ENCODE measurements at regions not wholly inside any gene's neighbourhood (a gene's known extent, or its start where the extent isn't known, plus 50 kb on each side); places are given as distances from the start of the nearest gene placed in this dataset.

- ChIA-PET CTCF (no interaction called here), POLR2A (interaction anchor here (1.0 kb wide), 1 partner anchor 125 kb away, joined by 3 read pairs; no protein-coding TSS in a partner anchor)
- H3K36me3 ChIP-seq (ENCODE audit: control insufficient read depth, insufficient read depth, low read length) = no peaks in the 10 kb centered on the region
- no TSS peak for BruUV-seq (replicated peaks)
- no peak overlapping the region for H3K4me3 Mint-ChIP-seq (ENCODE audit: unreplicated experiment)
- intact Hi-C loops (cut with micrococcal nuclease; ENCODE audit: unreplicated experiment) = no loop called here
- no peaks in the 10 kb centered on the region for H3K27me3 ChIP-seq (replicated peaks; ENCODE audit: control insufficient read depth, insufficient read depth, low read length)
- no peaks in the 10 kb centered on the region for H3K9me3 ChIP-seq
- no peak overlapping the region for H3K4me3 ChIP-seq (ENCODE audit: low read depth, low read length)
- peak; percentile 43 to 47 for DNase-seq
- TF ChIP-seq, protein P1, sequence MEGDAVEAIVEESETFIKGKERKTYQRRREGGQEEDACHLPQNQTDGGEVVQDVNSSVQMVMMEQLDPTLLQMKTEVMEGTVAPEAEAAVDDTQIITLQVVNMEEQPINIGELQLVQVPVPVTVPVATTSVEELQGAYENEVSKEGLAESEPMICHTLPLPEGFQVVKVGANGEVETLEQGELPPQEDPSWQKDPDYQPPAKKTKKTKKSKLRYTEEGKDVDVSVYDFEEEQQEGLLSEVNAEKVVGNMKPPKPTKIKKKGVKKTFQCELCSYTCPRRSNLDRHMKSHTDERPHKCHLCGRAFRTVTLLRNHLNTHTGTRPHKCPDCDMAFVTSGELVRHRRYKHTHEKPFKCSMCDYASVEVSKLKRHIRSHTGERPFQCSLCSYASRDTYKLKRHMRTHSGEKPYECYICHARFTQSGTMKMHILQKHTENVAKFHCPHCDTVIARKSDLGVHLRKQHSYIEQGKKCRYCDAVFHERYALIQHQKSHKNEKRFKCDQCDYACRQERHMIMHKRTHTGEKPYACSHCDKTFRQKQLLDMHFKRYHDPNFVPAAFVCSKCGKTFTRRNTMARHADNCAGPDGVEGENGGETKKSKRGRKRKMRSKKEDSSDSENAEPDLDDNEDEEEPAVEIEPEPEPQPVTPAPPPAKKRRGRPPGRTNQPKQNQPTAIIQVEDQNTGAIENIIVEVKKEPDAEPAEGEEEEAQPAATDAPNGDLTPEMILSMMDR (IDR thresholded peaks at IDR 0.05; ENCODE audit: insufficient read depth in 1 of 2, low read depth in 1 of 2, low read length in 1 of 2, severe bottlenecking in 1 of 2, unreplicated experiment in 1 of 2) = no peak
- no peaks in the 10 kb centered on the region for H3K27me3 Mint-ChIP-seq (ENCODE audit: insufficient read depth, unreplicated experiment)
- no peaks in the 10 kb centered on the region for H3K9me3 Mint-ChIP-seq (ENCODE audit: unreplicated experiment)
- peaks cover 22% of the 10 kb centered on the region for H3K4me1 ChIP-seq
- no peaks in the 10 kb centered on the region for H3K4me1 Mint-ChIP-seq (ENCODE audit: low read depth, unreplicated experiment)
- no peak overlapping the region for H3K27ac Mint-ChIP-seq (ENCODE audit: unreplicated experiment)
- H3K36me3 Mint-ChIP-seq (ENCODE audit: insufficient read depth, unreplicated experiment) = no peaks in the 10 kb centered on the region
Observed at GRCh38 chr6:134757911-134758361, 192.0 kb downstream of the ALDH8A1 start.

DNA sequence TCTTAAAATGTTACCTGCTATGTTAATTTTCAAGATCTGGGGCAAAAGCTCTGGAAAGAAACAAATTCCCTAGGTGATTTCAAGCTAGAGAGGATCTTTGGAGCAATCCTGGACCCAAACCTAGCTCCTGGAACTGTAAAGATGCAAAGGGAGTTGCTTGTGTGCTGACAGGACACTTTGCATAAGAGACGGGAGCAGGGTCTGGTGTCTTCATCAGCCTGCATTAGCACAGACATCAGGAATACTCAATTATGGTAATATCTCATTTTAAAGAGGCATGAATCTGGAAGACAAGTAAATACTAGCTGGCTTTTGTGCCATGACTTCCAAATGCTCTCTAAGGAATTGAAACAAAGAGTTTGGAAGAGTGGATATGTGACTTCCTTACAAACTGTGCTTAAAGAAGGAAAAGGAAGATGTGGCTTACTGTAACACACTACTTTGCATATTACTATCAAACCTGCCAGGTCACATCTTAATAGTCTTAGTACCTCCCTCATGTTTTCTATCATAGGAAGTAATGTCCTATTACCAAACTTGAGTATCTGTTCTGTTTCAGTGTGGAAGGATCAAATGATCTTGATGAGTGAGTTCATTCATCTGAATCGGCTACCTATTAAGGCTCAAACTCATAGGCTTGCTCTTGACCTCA is 193.4 kb downstream of the ALDH8A1 start:
- intact Hi-C loops (cut with micrococcal nuclease; ENCODE audit: unreplicated experiment) = no loop called here
- no peaks in the 10 kb centered on the region for H3K9me3 ChIP-seq
- Mint-ChIP-seq H3K36me3 (ENCODE audit: insufficient read depth, unreplicated experiment) (no peaks in the 10 kb centered on the region), H3K27ac (ENCODE audit: unreplicated experiment) (no peak overlapping the region), H3K27me3 (ENCODE audit: insufficient read depth, unreplicated experiment) (no peaks in the 10 kb centered on the region), H3K4me3 (ENCODE audit: unreplicated experiment) (no peak overlapping the region), H3K9me3 (ENCODE audit: unreplicated experiment) (no peaks in the 10 kb centered on the region), H3K4me1 (ENCODE audit: low read depth, unreplicated experiment) (no peaks in the 10 kb centered on the region)
- no peak for DNase-seq
- ChIA-PET POLR2A (no interaction called here), CTCF (no interaction called here)
- TF ChIP-seq, protein P1 (IDR thresholded peaks at IDR 0.05; ENCODE audit: insufficient read depth in 1 of 2, low read depth in 1 of 2, low read length in 1 of 2, severe bottlenecking in 1 of 2, unreplicated experiment in 1 of 2) = no peak
- H3K4me1 ChIP-seq = peaks cover 22% of the 10 kb centered on the region
- no peak overlapping the region for H3K4me3 ChIP-seq (ENCODE audit: low read depth, low read length)
- no TSS peak for BruUV-seq (replicated peaks)
- H3K27me3 ChIP-seq (replicated peaks; ENCODE audit: control insufficient read depth, insufficient read depth, low read length) = no peaks in the 10 kb centered on the region
- H3K36me3 ChIP-seq (ENCODE audit: control insufficient read depth, insufficient read depth, low read length) = no peaks in the 10 kb centered on the region

GRCh38 chr6:134754013-134754690 is 195.7 kb downstream of the ALDH8A1 start:
- H3K36me3 ChIP-seq (ENCODE audit: control insufficient read depth, insufficient read depth, low read length) = no peaks in the 10 kb centered on the region
- H3K27me3 Mint-ChIP-seq (ENCODE audit: insufficient read depth, unreplicated experiment) = no peaks in the 10 kb centered on the region
- H3K4me1 ChIP-seq = peaks cover 19% of the 10 kb centered on the region
- DNase-seq = no peak
- TF ChIP-seq, protein P1 (IDR thresholded peaks at IDR 0.05; ENCODE audit: insufficient read depth in 1 of 2, low read depth in 1 of 2, low read length in 1 of 2, severe bottlenecking in 1 of 2, unreplicated experiment in 1 of 2) = no peak
- no peaks in the 10 kb centered on the region for H3K36me3 Mint-ChIP-seq (ENCODE audit: insufficient read depth, unreplicated experiment)
- no peaks in the 10 kb centered on the region for H3K4me1 Mint-ChIP-seq (ENCODE audit: low read depth, unreplicated experiment)
- no TSS peak for BruUV-seq (replicated peaks)
- no peak overlapping the region for H3K4me3 ChIP-seq (ENCODE audit: low read depth, low read length)
- no peaks in the 10 kb centered on the region for H3K27me3 ChIP-seq (replicated peaks; ENCODE audit: control insufficient read depth, insufficient read depth, low read length)
- ChIA-PET CTCF (no interaction called here), POLR2A (no interaction called here)
- no peaks in the 10 kb centered on the region for H3K9me3 Mint-ChIP-seq (ENCODE audit: unreplicated experiment)
- H3K4me3 Mint-ChIP-seq (ENCODE audit: unreplicated experiment) = no peak overlapping the region
- intact Hi-C loops (cut with micrococcal nuclease; ENCODE audit: unreplicated experiment) = no loop called here
- no peak overlapping the region for H3K27ac Mint-ChIP-seq (ENCODE audit: unreplicated experiment)
- H3K9me3 ChIP-seq = no peaks in the 10 kb centered on the region

All from Caco-2 (cell line).